ENCODE measurements at regions not wholly inside any gene's neighbourhood (a gene's known extent, or its start where the extent isn't known, plus 50 kb on each side); places are given as distances from the start of the nearest gene placed in this dataset.
"Not testable (repeated sequence)": the region's sequence is repeated elsewhere in the genome, so short reads cannot be mapped to it uniquely, and the experiment has no call there.

DNA sequence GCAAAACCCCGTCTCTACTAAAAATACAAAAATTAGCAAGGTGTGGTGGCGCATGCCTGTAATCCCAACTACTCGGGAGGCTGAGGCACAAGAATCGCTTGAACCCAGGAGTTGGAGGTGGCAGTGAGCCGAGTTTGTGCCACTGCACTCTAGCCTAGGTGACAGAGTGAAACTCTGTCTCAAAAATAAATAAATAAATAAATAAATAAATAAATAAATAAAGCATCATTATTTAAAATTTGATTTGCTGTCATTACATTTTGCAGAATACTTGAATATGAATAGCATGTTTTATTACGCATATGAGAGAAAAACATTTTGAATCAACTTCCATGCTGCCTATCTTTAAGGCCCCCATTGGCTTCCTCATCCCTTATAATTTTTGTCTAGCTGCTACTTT, 53.4 kb upstream of the MED14 start:
- DNase-seq: not testable (repeated sequence)

DNA sequence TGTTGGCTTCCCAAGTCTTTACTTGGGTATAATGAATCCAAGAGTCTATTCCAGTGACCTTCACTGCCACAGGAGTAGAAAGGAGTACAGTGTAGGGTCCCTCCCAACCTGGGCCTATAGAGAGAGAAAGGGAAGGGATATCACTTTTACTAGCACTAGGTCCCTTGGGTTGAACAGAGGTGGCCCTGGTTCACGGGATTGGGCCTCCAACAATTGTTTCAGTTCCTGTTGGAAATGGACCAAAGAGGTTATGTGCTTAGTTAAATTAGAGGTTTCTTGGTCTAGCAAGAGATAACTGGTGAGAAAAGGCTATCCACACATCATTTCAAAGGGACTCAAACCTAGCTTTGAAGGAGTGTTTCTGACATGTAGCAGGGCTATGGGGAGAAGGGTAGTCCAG, 57.1 kb upstream of the MED14 start:
- no peak for DNase-seq

DNA sequence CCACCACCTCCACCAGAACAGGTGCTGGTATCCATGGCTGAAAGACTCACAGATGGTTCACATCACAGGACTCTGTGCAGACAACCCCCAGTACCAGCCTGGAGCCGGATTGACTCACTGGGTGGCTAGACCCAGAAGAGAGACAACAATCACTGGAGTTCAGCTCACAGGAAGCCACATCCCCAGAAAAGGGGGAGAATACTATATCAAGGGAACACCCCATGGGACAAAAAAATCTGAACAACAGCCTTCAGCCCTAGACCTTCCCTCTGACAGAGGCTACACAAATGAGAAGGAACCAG, 59.4 kb upstream of the MED14 start:
- DNase-seq: not testable (repeated sequence)

DNA sequence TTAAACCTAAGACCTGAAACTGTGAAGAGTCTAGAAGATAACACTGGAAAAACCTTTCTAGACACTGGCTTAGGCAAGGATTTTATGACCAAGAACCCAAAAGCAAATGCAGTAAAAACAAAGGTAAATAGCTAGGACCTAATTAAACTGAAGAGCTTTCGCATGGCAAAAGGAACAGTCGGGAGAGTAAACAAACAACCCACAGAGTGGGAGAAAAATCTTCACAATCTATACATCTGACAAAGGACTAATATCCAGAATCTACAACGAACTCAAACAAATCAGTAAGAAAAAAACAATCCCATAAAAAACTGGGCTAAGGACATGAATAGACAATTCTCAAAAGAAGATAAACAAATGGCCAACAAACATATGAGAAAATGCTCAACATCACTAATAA, 64.4 kb upstream of the MED14 start:
- not testable (repeated sequence) for DNase-seq

DNA sequence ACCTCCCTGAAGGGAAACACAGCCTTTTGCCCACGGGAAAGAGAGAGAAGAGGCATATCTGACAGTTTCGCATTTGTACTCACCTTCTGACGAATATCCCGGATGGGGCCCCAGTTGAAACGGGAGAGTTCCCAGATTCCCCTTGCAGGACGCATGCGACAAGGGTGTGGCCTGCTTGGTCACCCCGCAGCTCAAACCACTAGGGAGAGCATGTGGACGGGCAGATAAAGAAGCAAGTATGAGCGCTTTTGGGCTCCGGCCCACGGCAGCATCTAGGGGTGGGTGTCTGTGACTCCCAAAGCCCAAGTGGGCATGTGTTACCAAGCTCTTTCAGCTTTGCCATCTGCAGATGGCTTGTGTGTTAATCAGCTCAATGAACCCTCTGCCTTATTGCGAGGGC, 70.1 kb upstream of the MED14 start:
- DNase-seq: no peak

DNA sequence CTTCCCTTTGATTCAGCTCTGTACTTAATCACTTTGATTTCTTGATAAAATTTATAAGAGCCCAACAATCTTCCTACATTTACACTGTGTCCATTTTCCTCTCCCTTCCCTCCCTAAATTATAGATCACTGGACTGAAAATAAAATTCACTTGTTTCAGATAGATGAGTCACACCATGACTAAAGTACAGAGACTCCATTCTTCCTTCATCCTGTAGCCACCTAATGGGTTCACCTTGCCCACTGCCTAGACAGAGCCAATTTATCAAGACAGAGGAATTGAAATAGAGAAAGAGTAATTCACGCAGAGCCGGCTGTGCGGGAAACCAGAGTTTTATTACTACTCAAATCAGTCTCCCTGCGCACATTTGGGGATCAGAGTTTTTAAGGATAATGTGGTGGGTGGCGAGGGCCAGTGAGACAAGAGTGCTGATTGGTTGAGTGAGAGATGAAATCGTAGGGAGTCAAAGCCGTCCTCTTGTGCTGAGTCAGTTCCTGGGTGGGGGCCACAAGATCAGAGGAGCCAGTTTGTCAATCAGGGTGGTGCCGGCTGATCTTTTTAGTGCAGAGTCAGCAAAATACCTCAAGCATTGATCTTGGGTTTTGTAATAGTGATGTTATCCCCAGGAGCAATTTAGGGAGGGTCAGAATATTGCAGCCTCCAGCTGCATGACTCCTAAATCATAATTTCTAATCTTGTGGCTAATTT, 71.3 kb upstream of the MED14 start:
- no peak for DNase-seq

DNA sequence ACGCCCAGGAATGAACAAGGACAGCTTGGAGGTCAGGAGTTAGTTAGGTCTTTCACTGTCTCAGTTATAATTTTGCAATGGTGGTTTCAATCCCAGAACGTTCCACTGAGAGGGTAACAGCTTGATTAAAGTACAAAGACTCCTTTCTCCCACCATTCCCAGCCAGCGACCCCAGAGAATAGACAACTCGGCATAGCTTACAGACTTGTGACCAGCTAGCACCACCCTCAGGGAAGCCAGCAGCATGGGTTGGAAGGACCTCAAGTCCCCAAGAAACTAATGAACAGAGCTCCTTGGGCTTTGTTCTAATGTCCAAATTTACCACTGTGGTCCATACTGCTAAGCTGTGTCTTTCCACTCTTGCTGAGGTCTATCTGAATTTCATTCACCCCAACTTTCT, 72.0 kb upstream of the MED14 start:
- DNase-seq: no peak

DNA sequence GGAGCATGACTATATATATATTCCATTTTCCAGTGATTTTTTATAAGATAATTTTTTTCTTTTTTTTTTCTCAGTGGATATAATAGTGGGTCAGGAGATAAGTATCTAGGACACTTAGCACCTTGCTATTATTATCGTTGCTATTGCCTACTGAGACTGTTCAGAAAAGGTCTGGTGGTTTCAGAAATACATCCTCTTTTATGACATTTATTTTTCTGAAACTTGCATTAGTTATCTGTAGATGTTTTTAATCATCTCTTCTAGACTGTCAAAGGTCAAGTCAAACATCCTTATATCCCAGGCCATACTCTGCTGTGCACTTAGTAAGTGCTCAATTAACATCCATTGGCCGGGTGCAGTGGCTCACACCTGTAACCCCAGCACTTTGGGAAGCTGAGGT, 72.9 kb upstream of the MED14 start:
- DNase-seq: no peak

DNA sequence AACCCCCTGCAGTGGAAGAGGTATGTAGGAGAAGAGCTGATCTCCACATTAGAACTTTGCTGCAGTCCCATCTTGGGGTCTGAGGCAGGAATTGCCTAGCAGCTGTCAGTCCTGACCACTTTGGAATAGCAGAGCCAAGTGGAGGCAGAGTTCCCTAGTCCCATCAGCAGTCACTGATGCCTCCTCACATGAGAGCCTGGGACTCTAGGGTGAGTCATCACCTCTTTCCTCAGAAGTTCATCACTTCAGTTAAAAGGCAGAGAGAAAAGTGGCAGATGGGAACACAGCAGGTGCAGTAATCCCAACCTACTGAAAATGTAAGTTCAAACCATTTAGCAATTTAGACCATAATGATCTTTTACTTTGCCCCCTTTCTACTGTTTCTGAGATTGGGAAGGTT, 73.9 kb upstream of the MED14 start:
- DNase-seq: no peak

DNA sequence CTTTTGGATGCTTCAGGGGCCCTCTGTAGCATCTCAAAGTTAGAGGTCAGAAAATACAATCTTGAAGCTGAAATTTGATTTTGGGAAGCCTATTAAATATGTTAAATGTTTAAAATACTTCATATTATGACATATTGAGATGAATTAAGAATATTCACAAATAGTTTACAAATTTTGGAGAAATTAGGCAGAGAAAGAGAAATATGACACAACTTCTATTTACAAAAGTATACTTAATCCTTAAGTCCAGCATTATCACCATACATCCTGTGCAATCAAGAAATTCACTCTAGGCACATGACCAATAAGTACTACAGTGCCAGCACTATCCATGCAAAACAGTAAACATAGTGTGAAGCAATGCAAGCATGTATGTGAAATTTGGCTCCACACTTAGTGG, 79.7 kb upstream of the MED14 start:
- not testable (repeated sequence) for DNase-seq

DNA sequence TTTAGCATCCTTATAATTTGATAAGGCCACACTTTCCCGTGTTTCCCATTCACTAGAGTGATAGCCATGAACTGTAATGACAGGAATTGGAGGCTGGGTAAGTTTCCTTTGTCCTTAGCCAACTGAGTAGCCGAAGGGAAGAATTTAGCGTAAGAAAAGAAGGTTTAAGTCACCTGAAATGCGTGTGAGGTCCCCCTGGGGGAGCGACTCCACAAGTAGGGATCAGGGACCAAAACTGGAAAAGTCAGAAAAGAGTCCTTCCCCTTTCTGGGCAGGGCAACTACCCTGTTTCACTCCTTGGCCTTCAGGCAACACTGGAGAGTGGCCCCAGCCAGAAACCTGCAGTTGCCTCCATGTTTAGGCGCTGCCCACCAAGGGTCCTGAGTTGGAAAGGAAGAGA, 81.6 kb upstream of the MED14 start:
- DNase-seq: no peak

DNA sequence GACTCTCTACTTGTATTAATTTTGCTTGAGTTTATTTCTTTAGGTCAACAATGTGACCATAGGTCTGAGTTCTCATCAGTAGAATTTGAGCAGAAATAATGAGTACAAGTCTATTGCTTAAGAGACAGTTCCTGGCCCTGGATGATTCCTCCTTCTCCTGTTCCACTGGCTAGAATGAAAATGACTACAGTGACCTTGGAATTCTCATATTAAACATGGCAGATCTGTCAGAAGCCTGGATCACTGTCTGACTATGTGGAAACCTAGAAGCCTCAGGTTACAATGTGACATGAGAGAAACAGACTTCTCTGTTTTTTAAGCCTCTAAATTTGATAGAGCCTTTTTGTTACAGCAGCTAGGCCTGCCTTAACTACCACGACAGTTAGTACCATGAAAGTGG, 82.9 kb upstream of the MED14 start:
- DNase-seq: no peak

DNA sequence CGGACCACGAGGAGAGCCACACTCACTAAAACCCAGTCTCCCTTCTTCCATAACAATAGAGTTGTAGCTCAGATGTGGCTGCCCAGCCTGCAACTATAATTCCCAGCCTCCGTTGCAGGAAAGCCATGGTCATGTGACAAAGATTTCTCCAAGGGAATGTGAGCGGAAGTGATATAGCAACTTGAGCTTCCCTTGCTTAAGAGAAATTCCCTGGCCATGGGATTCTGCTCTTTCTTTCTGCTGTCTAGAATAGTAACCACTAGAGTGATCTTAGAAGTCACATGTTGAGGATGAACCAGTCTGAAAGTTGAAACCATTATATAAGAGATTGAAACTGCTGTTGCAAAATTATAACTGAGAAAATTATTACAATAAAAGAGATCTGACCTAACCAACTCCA, 86.4 kb upstream of the MED14 start:
- no peak for DNase-seq

DNA sequence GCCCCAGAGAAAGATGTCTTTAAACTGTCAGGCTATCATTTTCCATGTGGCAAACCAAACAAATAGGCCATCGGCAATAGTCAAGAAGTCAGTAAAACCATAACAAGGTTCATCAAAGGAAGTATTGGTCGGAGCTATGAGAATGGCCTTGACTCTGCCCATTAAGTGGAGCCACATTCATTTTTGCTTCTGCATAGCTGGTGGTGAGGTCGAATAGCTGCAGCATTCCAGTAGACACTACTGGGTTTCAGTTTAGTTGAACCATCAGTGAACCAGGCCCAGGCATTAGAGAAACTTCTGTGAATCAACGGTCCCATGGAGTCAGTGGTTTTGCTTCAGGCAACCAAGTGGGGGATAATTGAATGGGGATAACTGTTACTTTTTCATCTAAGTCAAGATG, 92.0 kb upstream of the MED14 start:
- no peak for DNase-seq

DNA sequence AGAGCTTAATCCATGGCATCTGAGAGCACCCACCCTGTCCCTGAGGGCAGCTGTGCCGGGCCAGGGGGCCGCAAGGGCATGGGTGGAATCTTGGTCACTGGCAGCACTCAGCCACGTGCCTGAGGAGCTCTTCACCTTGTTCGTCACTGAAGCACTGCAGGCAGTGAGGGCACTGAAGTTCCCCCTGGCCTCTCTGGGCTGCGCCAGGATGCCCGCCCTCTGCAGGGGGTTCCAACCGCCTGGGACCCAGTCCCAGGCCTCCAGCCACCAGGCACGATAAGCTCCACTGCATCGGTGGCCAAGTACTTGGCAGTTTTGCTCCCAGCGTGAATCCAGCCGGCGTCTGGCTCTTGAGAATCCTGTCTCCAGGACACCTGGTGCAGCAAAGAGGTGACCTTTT, 96.4 kb upstream of the MED14 start:
- no peak for DNase-seq

DNA sequence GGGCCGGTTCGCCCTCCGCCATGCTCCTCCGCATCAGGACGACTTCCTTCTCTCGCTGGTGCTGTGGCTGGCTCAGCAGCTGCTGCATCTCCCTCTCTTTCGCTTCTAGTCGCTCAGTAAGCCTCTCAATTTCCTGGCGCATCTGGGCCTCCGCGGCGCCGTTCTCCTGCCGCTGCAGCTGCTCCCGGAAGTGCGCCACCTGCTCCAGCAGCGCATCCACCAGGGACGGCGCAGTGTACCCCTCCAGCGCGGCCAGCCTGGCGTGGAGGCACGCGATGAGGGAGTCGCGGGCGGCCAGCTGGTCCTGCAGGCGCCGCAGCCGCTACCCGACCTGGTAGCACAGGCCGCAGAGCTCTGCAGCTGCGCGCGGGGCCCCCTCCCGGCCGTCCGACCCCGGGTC, 97.4 kb upstream of the MED14 start:
- no peak for DNase-seq

DNA sequence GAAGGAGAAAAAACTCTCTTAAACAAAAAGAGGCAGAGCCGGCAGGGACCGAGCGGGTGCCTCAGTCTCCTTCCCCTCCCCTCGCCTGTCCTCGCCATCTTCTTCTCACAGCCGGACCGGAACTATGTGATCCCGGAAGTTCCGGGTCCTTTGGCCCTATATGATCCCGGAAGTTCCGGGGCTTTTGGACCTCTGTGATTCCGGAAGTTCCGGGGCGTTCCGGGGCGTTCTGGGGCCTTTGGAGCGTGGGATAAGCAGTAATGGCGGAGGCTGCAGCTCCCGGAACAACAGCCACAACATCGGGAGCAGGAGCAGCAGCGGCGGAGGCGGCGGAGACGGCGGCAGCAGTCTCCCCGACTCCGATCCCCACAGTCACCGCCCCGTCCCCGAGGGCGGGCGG, 98.9 kb upstream of the MED14 start:
- no peak for DNase-seq

DNA sequence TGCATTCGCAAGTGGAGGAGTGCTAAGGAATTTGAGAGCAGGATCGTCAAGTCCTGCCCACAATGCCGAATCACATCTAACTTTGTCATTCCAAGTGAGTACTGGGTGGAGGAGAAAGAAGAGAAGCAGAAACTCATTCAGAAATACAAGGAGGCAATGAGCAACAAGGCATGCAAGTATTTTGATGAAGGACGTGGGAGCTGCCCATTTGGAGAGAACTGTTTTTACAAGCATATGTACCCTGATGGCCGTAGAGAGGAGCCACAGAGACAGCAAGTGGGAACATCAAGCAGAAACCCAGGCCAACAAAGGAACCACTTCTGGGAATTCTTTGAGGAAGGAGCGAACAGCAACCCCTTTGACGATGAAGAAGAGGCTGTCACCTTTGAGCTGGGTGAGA, 100.2 kb upstream of the MED14 start:
- DNase-seq: no peak

DNA sequence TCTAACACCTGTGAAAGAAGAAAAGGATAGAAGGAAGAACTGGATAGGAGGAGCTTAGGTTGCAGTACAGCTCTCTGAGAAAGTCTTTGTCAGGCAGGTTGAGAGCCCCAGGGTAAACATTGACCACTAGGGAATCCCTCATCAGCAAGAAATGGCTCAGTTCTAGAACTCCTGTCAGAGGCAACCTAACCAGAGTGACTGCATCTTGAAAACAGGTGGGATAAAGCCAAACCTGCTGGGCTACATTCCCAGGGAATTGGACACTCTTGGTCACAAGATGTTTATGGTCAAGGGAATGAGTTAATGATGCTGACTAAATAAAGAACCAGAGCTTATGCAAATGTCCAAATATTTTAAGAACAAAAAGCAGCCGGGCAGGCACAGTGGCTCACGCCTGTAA, 108.3 kb upstream of the MED14 start:
- DNase-seq: no peak

DNA sequence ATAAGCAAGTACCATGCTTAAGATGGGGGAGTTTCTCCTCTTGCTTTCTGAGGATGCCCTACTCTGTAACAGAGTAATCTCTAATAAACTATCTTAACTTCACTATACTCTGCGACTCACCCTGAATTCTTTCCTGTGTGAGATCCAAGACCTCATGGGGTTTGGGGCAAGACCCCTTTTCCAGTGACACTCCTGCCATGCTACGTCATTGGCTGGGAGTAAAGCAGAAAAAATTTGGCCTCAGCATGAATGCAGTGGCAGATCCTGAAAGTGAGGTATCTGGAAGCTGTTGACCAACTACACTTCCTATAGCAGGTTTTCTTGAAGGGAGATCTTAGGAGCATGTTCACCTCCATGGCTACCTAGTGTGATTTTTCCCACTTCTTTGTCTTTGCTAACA, 109.1 kb upstream of the MED14 start:
- DNase-seq: no peak

DNA sequence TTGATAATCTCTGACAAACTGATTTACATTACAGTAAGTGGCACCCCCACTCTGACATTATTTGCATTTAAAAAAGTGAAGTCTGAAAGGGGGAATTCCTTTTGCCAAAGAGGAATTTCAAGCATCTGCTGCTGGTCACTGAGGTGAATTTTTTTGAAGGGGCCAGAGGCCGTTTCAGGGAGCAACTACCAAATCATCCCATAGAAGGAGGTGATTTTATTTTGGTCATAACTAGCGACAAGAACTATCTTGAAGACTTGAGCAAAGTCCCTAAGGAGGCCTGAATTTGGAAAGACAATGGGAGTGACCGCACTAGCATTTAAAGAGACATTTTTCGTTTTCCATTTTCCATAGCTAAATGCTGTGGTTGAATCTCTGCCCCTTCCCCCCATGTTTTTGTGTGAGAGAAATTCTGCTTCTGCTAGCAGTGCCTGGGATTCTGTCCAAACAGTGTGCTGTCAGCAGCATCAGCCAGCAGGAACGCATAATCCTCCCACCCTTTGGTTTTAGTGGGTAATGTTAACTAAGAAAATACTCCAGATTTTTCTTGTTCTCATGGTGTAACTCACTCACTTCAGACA, 110.1 kb upstream of the MED14 start:
- DNase-seq: no peak

DNA sequence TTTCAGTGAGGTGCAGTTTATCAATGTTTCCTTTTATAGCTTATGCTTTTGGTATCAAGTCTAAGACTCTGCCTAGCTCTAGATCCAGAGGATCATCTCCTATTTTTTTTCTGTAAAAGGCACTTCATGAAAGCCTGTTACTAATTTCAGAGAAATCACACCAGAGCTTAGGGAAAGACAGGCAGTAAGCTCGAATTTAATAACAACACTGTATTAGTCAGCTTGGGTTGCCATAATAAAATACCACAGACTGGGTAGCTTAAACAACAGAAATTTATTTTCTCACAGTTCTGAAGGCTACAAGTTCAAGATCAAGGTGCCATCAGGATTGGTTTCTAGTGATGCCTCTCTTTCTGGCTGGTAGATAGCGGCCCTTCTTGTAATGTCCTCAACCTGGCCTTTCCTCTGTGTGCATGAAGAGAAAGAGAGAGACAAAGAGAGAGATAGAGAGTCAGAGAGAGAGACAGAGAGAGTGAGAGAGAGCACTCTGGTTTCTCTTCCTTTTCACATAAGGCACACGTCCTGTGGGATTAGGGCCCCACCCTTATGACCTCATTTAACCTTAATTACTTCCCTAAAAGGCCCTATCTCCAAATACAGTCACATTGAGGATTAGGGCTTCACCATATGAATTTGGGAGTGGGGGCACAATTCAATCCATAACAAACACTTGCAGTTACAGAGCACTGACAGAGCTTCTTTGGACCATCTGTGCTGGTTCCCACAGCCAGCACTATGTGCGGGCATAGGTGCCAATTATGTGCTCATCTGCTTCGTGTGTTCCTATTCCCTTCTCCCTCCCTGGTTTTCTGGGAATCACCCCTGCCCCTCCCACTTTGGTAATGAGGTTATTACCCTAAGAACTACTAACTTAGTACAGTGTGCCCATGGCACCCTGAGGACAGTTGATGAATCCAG, 114.8 kb upstream of the MED14 start:
- no peak for DNase-seq

DNA sequence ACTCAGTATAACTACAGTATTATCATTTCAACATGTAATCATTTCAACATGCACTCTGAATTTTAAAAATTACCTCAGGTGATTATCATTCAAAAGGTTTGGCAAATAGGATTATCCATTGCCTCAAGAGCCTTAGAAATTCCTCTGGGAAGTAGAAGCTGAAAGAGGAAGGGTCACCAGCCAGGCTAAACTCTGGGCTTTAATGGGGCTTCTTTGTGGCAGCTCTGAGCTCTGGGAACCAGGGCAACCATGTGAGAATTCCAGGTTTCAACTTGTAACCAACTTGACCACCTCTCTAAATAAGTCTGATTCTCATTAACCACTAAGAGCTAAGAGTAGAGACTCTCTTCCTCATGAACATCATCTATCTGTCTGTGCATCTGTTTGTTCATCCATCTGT, 117.2 kb upstream of the MED14 start:
- DNase-seq: no peak

All from T-helper 9 cell (primary cell).